Neural progenitor cell (in vitro differentiated cells): ENCODE measurements at regions not wholly inside any gene's neighbourhood (a gene's known extent, or its start where the extent isn't known, plus 50 kb on each side); places are given as distances from the start of the nearest gene placed in this dataset.

Source experiments
- DNase-seq: peaks from one replicate; pipeline ENCODE4 v3.0.0-alpha.2; 2016; ENCODE audit warnings: low spot score
- H2AFZ ChIP-seq: fragments of 200-600 bp; sonication (generic); replicated peaks from 2 replicates; pipeline ENCODE4 v1.6.1; 2016; ENCODE audit warnings: antibody characterized with exemption
- H3F3A ChIP-seq: fragments of 200-600 bp; sonication (generic); 2 replicates; pipeline ENCODE4 v1.6.1; 2016; ENCODE audit warnings: antibody characterized with exemption, low read depth
- H3K27ac ChIP-seq: fragments of 200-600 bp; sonication (generic); 2 replicates; pipeline ENCODE4 v1.5.1; 2016; ENCODE audit warnings: mild to moderate bottlenecking
- H3K27me3 ChIP-seq: fragments of 200-600 bp; sonication (generic); 2 replicates; pipeline ENCODE4 v1.6.1; 2016; ENCODE audit warnings: mild to moderate bottlenecking, moderate library complexity
- H3K36me3 ChIP-seq: fragments of 200-600 bp; sonication (generic); 2 replicates; pipeline ENCODE4 v1.5.1; 2016
- H3K4me1 ChIP-seq: fragments of 200-600 bp; sonication (generic); 2 replicates; pipeline ENCODE4 v1.6.1; 2016; ENCODE audit warnings: mixed run types
- H3K4me2 ChIP-seq: fragments of 200-600 bp; sonication (generic); 2 replicates; pipeline ENCODE4 v1.6.1; 2016
- H3K4me3 ChIP-seq: fragments of 200-600 bp; sonication (generic); 2 replicates; pipeline ENCODE4 v1.5.1; 2016
- H3K79me2 ChIP-seq: fragments of 200-600 bp; sonication (generic); 2 replicates; pipeline ENCODE4 v1.6.1; 2016; ENCODE audit warnings: low read depth
- H3K9ac ChIP-seq: fragments of 200-600 bp; sonication (generic); 2 replicates; pipeline ENCODE4 v1.6.1; 2016
- H3K9me3 ChIP-seq: fragments of 200-600 bp; sonication (generic); 2 replicates; pipeline ENCODE4 v1.5.1; 2016; ENCODE audit warnings: low read depth
- H4K20me1 ChIP-seq: fragments of 200-600 bp; sonication (generic); 2 replicates; pipeline ENCODE4 v1.6.1; 2016; ENCODE audit warnings: low read depth
- H3K27ac Mint-ChIP-seq: 3 replicates; pipeline ENCODE4 v1.8.0; 2021; ENCODE audit warnings: mixed read lengths
- H3K27me3 Mint-ChIP-seq: 2 replicates; pipeline ENCODE4 v1.8.0; 2022; ENCODE audit warnings: low read depth, mild to moderate bottlenecking, inconsistent platforms, moderate library complexity, mixed read lengths; ENCODE audit not compliant: insufficient read depth
- H3K36me3 Mint-ChIP-seq: 3 replicates; pipeline ENCODE4 v1.8.0; 2021; ENCODE audit warnings: mixed read lengths
- H3K4me1 Mint-ChIP-seq: 3 replicates; pipeline ENCODE4 v1.8.0; 2021; ENCODE audit warnings: mixed read lengths
- H3K4me3 Mint-ChIP-seq: 3 replicates; pipeline ENCODE4 v1.8.0; 2021; ENCODE audit warnings: mild to moderate bottlenecking, moderate library complexity, mixed read lengths
- H3K9me3 Mint-ChIP-seq: 3 replicates; pipeline ENCODE4 v1.8.0; 2020; ENCODE audit warnings: mixed read lengths
- CTCF ChIP-seq: fragments of 200-600 bp; sonication (generic); IDR thresholded peaks from 2 replicates; pipeline ENCODE4 v1.5.1; 2017; ENCODE audit warnings: antibody characterized with exemption, mild to moderate bottlenecking
- EZH2 ChIP-seq: fragments of 200-600 bp; sonication (generic); IDR thresholded peaks from 2 replicates; pipeline ENCODE4 v1.6.1; 2017; ENCODE audit warnings: antibody characterized with exemption, mild to moderate bottlenecking, moderate library complexity
- EZH2phosphoT487 ChIP-seq: fragments of 200-600 bp; sonication (generic); IDR thresholded peaks from 2 replicates; pipeline ENCODE4 v1.6.1; 2017; ENCODE audit warnings: antibody characterized with exemption

GRCh38 chr15:79211481-79211880 lies 71.0 kb upstream of the ANKRD34C start:
- Mint-ChIP-seq H3K4me3 (no peak overlapping the region), H3K9me3 (no peaks in the 10 kb centered on the region), H3K27ac (no peak overlapping the region), H3K36me3 (no peaks in the 10 kb centered on the region), H3K27me3 (peaks cover 4% of the 10 kb centered on the region), H3K4me1 (peaks cover 31% of the 10 kb centered on the region)
- H3K4me3 ChIP-seq = no peak overlapping the region
- H3K79me2 ChIP-seq = no peaks in the 10 kb centered on the region
- TF ChIP-seq EZH2 (no peak), EZH2phosphoT487 (no peak), CTCF (no peak)
- no peaks in the 10 kb centered on the region for H3K36me3 ChIP-seq
- no peaks in the 10 kb centered on the region for H3K9me3 ChIP-seq
- peaks cover 6% of the 10 kb centered on the region for H3F3A ChIP-seq
- H3K27me3 ChIP-seq = peaks cover 16% of the 10 kb centered on the region
- no peak overlapping the region for H2AFZ ChIP-seq
- no peak overlapping the region for H3K9ac ChIP-seq
- peaks cover 17% of the 10 kb centered on the region for H3K4me1 ChIP-seq
- no peak overlapping the region for H3K4me2 ChIP-seq
- no peak for DNase-seq
- H3K27ac ChIP-seq = no peak overlapping the region
- H4K20me1 ChIP-seq = peaks cover 8% of the 10 kb centered on the region

DNA sequence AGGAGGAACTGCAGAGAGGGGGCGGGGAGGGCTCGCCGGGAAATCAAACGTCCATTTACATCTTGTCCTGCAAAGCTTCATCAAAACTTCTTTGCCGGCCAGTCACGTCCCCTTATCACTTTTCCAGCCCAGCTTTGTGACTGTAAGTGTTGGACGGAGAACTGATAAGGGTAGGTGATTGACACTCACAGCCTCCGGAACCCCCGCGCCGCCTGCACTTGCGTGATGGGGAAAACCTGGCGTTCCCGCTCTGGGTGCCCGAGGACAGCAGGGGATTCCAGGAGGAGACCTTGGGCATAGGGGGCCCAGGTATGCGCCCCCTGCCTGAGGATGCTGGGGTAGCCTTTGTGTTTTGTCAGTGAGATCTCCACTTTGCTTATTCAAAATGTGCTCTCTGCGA lies 72.8 kb upstream of the ANKRD34C start:
- H3K4me3 ChIP-seq = peak overlapping the region; percentile 24
- H3K4me2 ChIP-seq = peak overlapping the region; percentile 72
- no peaks in the 10 kb centered on the region for H3K9me3 ChIP-seq
- no peak overlapping the region for H3K27ac Mint-ChIP-seq
- H3K4me3 Mint-ChIP-seq = no peak overlapping the region
- H3K79me2 ChIP-seq = no peaks in the 10 kb centered on the region
- peak; percentile 49 for DNase-seq
- H3K27me3 Mint-ChIP-seq = peaks cover 8% of the 10 kb centered on the region
- no peaks in the 10 kb centered on the region for H3K9me3 Mint-ChIP-seq
- TF ChIP-seq EZH2 (no peak), CTCF (peak; percentile 57), EZH2phosphoT487 (peak; percentile 33)
- peaks cover 8% of the 10 kb centered on the region for H4K20me1 ChIP-seq
- H3K4me1 ChIP-seq = peaks cover 17% of the 10 kb centered on the region
- peak overlapping the region; percentile 74 for H2AFZ ChIP-seq
- no peak overlapping the region for H3K9ac ChIP-seq
- H3K36me3 Mint-ChIP-seq = no peaks in the 10 kb centered on the region
- H3K27ac ChIP-seq = no peak overlapping the region
- H3K36me3 ChIP-seq = no peaks in the 10 kb centered on the region
- H3K27me3 ChIP-seq = peaks cover 16% of the 10 kb centered on the region
- H3F3A ChIP-seq = peaks cover 6% of the 10 kb centered on the region
- peaks cover 47% of the 10 kb centered on the region for H3K4me1 Mint-ChIP-seq

- TF ChIP-seq CTCF (no peak), EZH2 (no peak), EZH2phosphoT487 (no peak)
- peaks cover 8% of the 10 kb centered on the region for H4K20me1 ChIP-seq
These were observed 73.4 kb upstream of the ANKRD34C start for GRCh38 chr15:79209116-79209515.

More at GRCh38 chr15:79209116-79209515, 73.4 kb upstream of the ANKRD34C start:
- Mint-ChIP-seq H3K4me3 (no peak overlapping the region), H3K27ac (no peak overlapping the region), H3K9me3 (no peaks in the 10 kb centered on the region), H3K4me1 (peaks cover 52% of the 10 kb centered on the region), H3K36me3 (no peaks in the 10 kb centered on the region), H3K27me3 (peaks cover 12% of the 10 kb centered on the region)
- Histone ChIP-seq H3K4me3 (no peak overlapping the region), H3K4me1 (peaks cover 17% of the 10 kb centered on the region), H2AFZ (no peak overlapping the region), H3F3A (peaks cover 6% of the 10 kb centered on the region), H3K79me2 (no peaks in the 10 kb centered on the region), H3K27ac (no peak overlapping the region), H3K36me3 (no peaks in the 10 kb centered on the region), H3K27me3 (peaks cover 16% of the 10 kb centered on the region), H3K9me3 (no peaks in the 10 kb centered on the region), H3K4me2 (peak overlapping the region; percentile 72), H3K9ac (no peak overlapping the region)
- DNase-seq = no peak
